ENCODE measurements at regions not wholly inside any gene's neighbourhood (a gene's known extent, or its start where the extent isn't known, plus 50 kb on each side); places are given as distances from the start of the nearest gene placed in this dataset.

DNA sequence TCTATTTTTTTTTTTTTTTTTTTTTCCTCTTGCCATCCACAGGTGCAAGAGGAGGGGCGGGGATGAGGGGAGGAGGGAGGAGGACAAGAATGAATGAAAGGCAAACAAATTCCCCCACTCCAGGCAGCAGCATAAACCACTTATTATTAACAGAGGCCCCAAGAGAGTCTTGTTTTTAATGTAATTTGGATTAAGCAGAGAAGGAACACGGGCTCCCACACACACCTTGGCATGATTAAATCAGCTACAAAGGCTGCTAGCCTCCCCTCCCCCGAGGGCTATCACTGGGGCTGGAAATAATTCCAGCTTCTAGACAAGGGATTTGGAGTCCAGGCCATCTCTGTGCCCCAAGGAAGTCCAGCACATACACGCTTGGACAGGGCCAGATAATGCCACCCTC lies 93.4 kb upstream of the DRD2 start:
- Histone ChIP-seq H3K27ac (no peak overlapping the region), H3K36me3 (no peaks in the 10 kb centered on the region), H3K9me3 (no peaks in the 10 kb centered on the region), H3K27me3 (no peaks in the 10 kb centered on the region), H3K4me3 (no peak overlapping the region), H3K4me1 (no peaks in the 10 kb centered on the region)
- DNase-seq (no peak), ATAC-seq (no peak)
- TF ChIP-seq, protein P1, sequence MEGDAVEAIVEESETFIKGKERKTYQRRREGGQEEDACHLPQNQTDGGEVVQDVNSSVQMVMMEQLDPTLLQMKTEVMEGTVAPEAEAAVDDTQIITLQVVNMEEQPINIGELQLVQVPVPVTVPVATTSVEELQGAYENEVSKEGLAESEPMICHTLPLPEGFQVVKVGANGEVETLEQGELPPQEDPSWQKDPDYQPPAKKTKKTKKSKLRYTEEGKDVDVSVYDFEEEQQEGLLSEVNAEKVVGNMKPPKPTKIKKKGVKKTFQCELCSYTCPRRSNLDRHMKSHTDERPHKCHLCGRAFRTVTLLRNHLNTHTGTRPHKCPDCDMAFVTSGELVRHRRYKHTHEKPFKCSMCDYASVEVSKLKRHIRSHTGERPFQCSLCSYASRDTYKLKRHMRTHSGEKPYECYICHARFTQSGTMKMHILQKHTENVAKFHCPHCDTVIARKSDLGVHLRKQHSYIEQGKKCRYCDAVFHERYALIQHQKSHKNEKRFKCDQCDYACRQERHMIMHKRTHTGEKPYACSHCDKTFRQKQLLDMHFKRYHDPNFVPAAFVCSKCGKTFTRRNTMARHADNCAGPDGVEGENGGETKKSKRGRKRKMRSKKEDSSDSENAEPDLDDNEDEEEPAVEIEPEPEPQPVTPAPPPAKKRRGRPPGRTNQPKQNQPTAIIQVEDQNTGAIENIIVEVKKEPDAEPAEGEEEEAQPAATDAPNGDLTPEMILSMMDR (IDR thresholded peaks at IDR 0.05): no peak
- intact Hi-C loops (cut with DNase I): no loop called here

- Histone ChIP-seq H3K36me3 (no peaks in the 10 kb centered on the region), H3K9me3 (no peaks in the 10 kb centered on the region), H3K27ac (no peak overlapping the region), H3K4me3 (no peak overlapping the region), H3K4me1 (no peaks in the 10 kb centered on the region), H3K27me3 (no peaks in the 10 kb centered on the region)
- DNase-seq (no peak), ATAC-seq (no peak)
- intact Hi-C loops (cut with DNase I): no loop called here
- TF ChIP-seq, protein P1 (IDR thresholded peaks at IDR 0.05): no peak
Observed at GRCh38 chr11:113567867-113568544, 92.8 kb upstream of the DRD2 start.

DNA sequence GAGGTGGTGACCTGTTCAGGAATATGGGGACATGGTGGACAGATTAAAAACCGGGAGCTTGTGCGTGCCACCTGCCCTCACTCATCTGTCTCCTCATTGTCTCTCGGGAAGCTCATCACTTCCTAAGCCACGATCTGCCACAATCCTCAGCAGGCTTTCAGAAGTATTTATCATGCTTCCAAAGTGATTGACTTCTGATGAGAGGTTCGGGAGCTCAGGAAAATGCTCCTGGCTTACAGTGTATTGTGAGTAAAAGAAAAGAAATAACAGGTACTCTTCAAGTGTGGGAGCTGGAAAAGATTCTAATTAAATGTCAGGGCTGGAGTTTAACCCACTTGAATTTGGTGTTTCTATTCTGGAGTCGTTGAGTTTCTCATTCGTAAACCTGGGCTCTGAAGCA lies 91.9 kb upstream of the DRD2 start:
- Histone ChIP-seq H3K4me1 (no peaks in the 10 kb centered on the region), H3K27ac (no peak overlapping the region), H3K36me3 (no peaks in the 10 kb centered on the region), H3K4me3 (no peak overlapping the region), H3K27me3 (no peaks in the 10 kb centered on the region), H3K9me3 (no peaks in the 10 kb centered on the region)
- TF ChIP-seq, protein P1 (IDR thresholded peaks at IDR 0.05): no peak
- DNase-seq (no peak), ATAC-seq (no peak)
- intact Hi-C loops (cut with DNase I): no loop called here

DNA sequence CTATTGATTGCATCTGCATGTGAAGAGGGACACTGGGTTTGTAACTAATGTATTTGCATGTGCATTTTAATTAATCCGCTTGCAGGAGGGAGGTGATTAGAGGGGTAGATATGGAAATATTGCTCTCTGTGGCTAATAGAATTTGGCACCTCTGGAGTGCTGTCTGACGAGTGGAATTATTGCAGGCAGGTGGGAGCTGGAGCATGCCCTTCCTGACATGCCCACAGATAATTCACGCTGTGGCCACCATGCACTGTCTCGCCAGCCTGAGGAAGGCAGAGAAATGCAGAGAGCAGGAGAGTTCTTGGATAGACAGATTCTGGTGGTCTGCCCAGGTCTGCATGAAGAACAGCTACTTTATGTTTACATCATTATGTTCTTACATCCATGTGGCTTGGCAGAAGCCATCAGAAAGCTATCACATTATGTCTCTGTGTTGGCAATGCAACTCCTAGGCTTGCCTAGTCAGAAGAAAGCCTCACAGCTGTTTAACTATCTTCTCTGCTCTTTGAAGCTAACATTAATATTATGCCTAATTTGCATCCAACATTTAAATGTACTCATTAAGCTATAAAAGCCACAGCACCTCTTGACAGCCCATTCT lies 89.4 kb upstream of the DRD2 start:
- DNase-seq (no peak), ATAC-seq (no peak)
- Histone ChIP-seq H3K27me3 (no peaks in the 10 kb centered on the region), H3K4me1 (no peaks in the 10 kb centered on the region), H3K4me3 (no peak overlapping the region), H3K9me3 (no peaks in the 10 kb centered on the region), H3K27ac (no peak overlapping the region), H3K36me3 (no peaks in the 10 kb centered on the region)
- intact Hi-C loops (cut with DNase I): no loop called here
- TF ChIP-seq, protein P1 (IDR thresholded peaks at IDR 0.05): no peak

GRCh38 chr11:113563766-113564526 lies 88.7 kb upstream of the DRD2 start:
- intact Hi-C loops (cut with DNase I): no loop called here
- Histone ChIP-seq H3K4me1 (no peaks in the 10 kb centered on the region), H3K27ac (no peak overlapping the region), H3K4me3 (no peak overlapping the region), H3K36me3 (no peaks in the 10 kb centered on the region), H3K9me3 (no peaks in the 10 kb centered on the region), H3K27me3 (no peaks in the 10 kb centered on the region)
- TF ChIP-seq, protein P1 (IDR thresholded peaks at IDR 0.05): no peak
- ATAC-seq: no peak
- no peak for DNase-seq

Data from upper lobe of right lung (tissue), 1 donor.